ENCODE measurements at regions not wholly inside any gene's neighbourhood (a gene's known extent, or its start where the extent isn't known, plus 50 kb on each side); places are given as distances from the start of the nearest gene placed in this dataset.

DNA sequence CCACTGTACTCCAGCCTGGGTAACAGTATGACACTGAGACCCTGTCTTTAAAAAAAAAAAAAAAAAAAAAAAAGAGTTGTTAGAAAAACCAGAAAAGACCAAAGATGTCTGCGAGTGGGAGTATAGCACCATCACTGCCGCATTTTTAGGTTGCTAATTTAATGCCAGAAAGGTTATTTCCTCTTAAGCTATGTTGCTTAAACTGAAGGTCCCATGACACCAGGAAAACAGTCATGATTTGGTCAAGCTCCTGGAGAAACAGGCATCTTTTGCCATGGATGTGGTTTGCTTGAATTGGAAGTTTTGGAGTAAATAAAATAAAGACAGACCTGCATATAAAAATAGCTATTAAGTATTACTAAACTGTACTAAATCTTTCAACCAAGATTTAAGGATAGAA, 68.3 kb upstream of the TNFRSF21 start:
- TF ChIP-seq ZSCAN31 (CRISPR knock-in tag; IDR thresholded peaks at IDR 0.05; ENCODE audit: low read depth) (no peak), POLR2AphosphoS5 (IDR thresholded peaks at IDR 0.05; ENCODE audit: low read depth, low read length) (no peak), POLR2A (IDR thresholded peaks at IDR 0.05; ENCODE audit: insufficient read depth in 1 of 2, low read depth in 2 of 2, low read length in 2 of 2) (no peak), HNRNPK (IDR thresholded peaks at IDR 0.05; ENCODE audit: low read depth, low read length, poor library complexity, severe bottlenecking) (no peak), CCAR2 (optimal IDR thresholded peaks at IDR 0.05; ENCODE audit: low read depth, low read length) (no peak), MBNL3 (CRISPR knock-in tag; conservative IDR thresholded peaks at IDR 0.05) (no peak)

Measured in HepG2 (cell line).